ENCODE measurements at regions not wholly inside any gene's neighbourhood (a gene's known extent, or its start where the extent isn't known, plus 50 kb on each side); places are given as distances from the start of the nearest gene placed in this dataset.

- TF ChIP-seq POLR2A (IDR thresholded peaks at IDR 0.05) (no peak), CTCF (IDR thresholded peaks at IDR 0.05) (no peak), EP300 (IDR thresholded peaks at IDR 0.05) (no peak)
Measured at GRCh38 chr3:157585386-157585785, 82.2 kb upstream of the VEPH1 start.

Data from upper lobe of left lung (tissue), 4 donors.